HG03571 (cell line): ENCODE measurements at regions not wholly inside any gene's neighbourhood (a gene's known extent, or its start where the extent isn't known, plus 50 kb on each side); places are given as distances from the start of the nearest gene placed in this dataset.

Source experiments
- ATAC-seq: cut with Tn5 transposase; IDR thresholded peaks from one replicate; pipeline ENCODE4 v1.9.1; 2021; ENCODE audit not compliant: unreplicated experiment

DNA sequence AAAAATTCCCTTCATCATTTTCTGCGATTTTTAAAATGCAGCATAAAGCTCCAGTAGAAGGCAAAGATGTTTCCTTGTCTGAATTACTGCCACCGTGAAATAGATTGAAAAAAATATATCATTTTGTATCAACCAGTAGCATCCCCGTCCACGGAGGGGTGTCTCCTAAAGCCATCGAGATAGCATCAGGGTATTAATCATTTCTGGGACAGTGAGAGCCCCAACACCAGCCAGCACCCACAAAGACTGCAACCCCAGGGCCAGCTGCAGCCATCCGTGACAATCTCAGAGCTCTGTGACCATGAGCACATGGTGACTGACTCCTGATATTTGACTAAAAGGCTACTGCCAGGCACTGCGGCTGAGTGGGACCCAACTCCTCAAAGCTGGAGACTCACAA lies 64.1 kb upstream of the SIX3 start:
- ATAC-seq, result no peak

DNA sequence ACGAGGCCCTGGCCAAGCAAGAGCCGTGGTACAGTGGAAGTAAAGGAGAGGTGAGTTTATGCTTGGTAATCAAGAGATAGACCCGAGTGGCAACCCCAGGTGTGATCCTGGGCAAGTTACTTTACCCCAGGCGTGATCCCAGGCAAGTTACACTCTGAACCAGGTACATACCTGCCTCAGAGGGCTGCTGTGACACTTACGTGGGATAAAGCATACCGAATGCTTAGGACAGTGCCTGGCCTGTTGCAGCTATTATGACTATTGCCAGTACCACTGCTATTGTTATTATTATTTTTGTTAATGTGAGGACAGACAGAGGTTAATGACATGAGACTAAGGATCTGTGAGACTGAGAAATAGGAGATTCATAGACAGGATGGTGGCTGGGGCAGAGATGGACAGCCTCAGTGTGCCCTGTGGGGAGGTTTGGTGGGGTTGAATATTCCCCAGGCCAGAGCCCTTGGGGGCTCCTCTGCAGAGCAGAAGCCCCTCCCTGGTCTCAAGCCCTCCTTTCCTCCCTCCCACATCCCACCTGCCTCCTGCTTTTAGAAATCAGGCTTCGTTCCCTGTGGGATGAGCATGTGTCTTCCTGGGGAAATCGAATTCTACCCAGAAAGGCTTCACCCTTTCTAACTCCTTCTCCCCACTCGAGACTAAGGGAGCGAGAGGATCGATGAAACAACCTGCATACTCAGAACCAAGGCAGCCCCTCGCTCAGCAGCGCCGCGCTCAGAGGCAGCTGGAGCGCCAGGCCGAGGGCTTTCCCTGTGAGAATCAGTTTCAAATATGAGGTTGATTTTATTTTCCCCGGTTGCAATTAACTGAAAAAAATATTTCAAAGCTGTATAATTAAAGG lies 62.0 kb upstream of the SIX3 start:
- no peak for ATAC-seq

DNA sequence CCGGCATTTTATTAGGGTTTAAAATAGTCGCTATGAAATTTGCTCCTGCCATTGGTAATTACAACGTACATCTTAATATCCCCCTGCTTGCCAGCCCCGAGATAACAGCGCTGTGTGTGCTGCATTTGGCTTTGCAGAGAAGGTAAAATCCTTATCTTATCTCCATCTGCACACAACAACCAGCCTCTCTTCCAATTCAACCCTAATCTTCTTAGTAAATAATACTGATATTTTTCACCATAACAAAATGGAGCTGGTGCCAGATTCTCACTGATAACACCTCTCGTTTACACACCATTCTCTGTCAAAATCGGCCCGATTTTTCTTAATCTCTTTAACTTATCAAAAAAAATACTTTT lies 61.4 kb upstream of the SIX3 start:
- ATAC-seq, result no peak

DNA sequence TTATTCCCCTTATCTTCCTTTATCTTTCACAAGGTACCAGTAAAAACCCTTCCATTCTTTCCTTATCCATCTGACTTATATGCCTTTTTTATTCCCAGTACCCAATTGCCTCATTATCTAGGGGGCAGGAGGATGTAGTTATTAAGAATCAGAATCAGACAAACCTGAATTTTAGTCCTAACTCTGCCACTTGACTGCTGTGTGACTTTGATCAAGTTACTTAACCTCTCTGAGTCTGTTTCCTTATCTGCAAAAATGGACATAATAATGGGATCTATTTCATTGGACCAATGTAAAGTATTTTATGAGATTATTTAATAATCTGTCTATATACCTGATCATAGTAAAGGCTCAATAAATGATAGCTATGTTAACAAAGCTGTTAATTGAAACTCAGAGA lies 59.6 kb upstream of the SIX3 start:
- ATAC-seq, result no peak

DNA sequence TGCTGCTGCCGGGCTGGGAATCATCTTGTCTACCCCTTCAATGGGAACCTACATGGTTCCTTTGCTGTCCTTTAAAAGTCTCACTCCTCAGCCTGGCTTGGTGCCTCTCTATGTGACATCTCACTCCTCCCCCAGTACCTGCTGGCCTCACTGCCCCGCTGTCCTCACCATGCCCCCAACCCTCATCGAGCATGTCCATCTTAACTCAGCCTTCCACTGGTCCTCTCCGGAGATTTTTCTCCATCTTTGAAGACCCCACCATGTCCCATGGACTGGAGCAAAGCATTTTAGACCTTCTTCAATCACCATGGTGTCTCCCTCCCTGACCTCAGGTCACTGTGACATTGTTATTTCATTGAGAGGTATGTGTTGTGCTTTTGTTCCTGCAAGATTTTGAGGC lies 58.1 kb upstream of the SIX3 start:
- ATAC-seq, result no peak

DNA sequence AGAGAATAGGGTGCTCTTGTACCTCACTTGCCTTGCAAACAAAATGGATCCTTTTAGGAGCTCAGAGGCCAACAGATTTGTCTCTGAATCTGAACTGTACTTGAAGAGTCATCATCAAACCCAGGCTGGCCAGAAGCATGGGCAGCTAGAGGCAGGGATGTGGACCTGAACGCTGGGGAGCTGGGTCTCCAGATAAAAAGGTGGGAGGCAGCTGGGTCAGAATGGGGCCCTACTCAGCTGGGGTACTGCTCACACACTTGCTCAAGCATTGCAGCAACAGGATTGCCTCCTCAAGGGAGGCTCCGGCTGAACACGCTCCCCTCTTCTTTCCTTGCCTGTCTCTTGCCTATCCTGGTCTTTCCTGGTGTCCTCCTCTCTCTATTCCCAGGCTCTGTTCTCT lies 57.3 kb upstream of the SIX3 start:
- ATAC-seq, result no peak

DNA sequence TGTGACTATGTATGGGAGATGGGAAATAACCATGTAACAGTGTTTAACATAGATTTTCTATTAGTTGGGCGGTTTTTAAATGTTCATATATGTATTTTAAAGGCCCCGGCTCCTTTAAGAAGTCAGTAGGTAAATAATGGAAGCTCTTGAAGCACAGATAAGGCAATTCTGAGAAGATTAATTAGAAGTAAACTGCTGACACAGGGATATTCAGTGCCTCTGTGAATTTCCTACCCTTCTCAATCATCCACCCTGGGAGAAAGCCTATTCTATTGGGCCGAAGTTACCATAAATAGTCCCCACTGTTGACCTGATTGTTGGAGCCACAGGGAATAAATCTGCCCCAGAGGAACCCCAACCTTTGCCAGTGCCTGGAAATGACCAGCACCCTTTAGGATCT lies 56.8 kb upstream of the SIX3 start:
- no peak for ATAC-seq

DNA sequence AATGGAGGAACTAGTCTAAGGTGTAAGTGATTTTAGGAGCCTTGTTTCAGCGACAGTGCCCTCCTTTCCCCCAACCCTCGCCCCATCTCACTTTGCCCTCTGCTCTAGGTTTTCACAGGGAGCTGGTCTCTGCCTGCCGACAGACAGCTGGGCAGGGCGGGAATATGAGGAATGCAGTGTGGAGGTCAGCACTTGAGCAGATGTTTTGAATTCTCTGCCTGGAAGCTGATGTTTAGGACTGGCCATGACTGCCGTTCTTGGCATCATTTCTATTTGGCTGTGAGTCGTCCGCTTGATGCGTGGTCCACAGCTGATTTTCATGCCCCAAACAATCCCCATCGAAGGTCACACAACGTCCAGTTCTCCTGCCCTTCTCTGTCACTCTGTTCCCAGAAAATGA lies 55.1 kb upstream of the SIX3 start:
- no peak for ATAC-seq

DNA sequence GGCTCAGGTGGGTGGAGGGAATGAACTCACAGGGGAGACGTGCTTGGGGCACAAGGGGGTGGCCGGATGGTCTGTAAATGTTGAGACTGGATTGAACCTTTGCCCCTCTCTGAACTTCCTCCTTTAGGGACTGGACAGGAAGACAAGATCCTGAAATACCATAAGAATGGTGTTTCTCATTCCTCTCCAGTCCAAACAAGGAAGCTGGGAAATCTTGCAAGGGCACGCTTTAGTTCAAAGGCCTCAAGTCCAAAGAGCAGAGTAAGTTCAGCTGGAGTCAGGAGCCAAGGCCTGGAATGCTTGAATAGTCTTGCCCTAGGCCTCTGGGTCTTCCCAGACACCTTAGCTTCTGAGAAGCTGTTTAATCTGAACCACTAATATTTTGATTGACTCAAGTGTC lies 52.4 kb upstream of the SIX3 start:
- no peak for ATAC-seq
